Endothelial cell of umbilical vein (primary cell): ENCODE measurements at regions not wholly inside any gene's neighbourhood (a gene's known extent, or its start where the extent isn't known, plus 50 kb on each side); places are given as distances from the start of the nearest gene placed in this dataset.

Source experiments
- BruUV-seq: library from RNA; stranded (reverse); fragments of 400-500 nt; replicated peaks from 2 replicates; lab custom pipeline; 2021; lab: Mats Ljungman, UMichigan
- CTCF ChIA-PET: fragments of 300-600, 350-600 bp; sonication (Branson Sonifier 250); formaldehyde crosslinking; loops from one replicate; lab custom pipeline; 2021; ENCODE audit warnings: antibody characterized with exemption, inconsistent platforms; lab: Charles Lee
- POLR2A ChIA-PET: fragments of 300-600, 350-600 bp; sonication (Branson Sonifier 250); formaldehyde crosslinking; loops from one replicate; lab custom pipeline; 2021; ENCODE audit warnings: antibody characterized with exemption, inconsistent platforms; lab: Charles Lee
- DNase-seq: peaks from one replicate; pipeline ENCODE4 v3.0.0-alpha.2; 2011; ENCODE audit warnings: low read depth, low spot score
- FAIRE-seq: peaks from 2 replicates; lab custom pipeline; 2011; peaks lifted over from hg19 to GRCh38; lab: Jason Lieb, UNC
- H2AFZ ChIP-seq: 2 replicates; pipeline ENCODE4 v1.6.0; 2012; ENCODE audit warnings: low read depth, low read length, control low read depth, inconsistent platforms
- H3K27ac ChIP-seq: 2 replicates; pipeline ENCODE4 v1.5.1; 2011; ENCODE audit warnings: low read depth, mild to moderate bottlenecking, control low read depth, low read length, moderate library complexity; ENCODE audit not compliant: insufficient read depth
- H3K27me3 ChIP-seq, 2 experiments: 2 replicates each; pipeline versions ENCODE4 v1.6.0 to v1.6.1; 2011; ENCODE audit warnings: low read length in 2 of 2, mixed read lengths in 1 of 2; ENCODE audit not compliant: control insufficient read depth in 2 of 2, insufficient read depth in 2 of 2
- H3K36me3 ChIP-seq, 2 experiments: 2 replicates in 1 of 2; 3 replicates in 1 of 2; pipeline ENCODE4 v1.5.1; 2011; ENCODE audit warnings: low read length in 2 of 2, mild to moderate bottlenecking in 1 of 2, moderate library complexity in 1 of 2; ENCODE audit not compliant: control insufficient read depth in 2 of 2, insufficient read depth in 2 of 2; ENCODE audit errors: extremely low read depth in 1 of 2
- H3K4me1 ChIP-seq: 3 replicates; pipeline ENCODE4 v1.5.1; 2011; ENCODE audit warnings: mild to moderate bottlenecking, low read length; ENCODE audit not compliant: control insufficient read depth, insufficient read depth; ENCODE audit errors: extremely low read depth
- H3K4me2 ChIP-seq: 2 replicates; pipeline ENCODE4 v1.6.1; 2011; ENCODE audit warnings: low read length, control low read depth, mixed read lengths; ENCODE audit not compliant: insufficient read depth
- H3K4me3 ChIP-seq, 3 experiments: fragments of 200-600 bp in 1 of 3; sonication (generic), shearing (Covaris generic) in 1 of 3; replicated peaks in 1 of 3; 2 replicates each; pipeline ENCODE4 v1.5.1; 2011 to 2016; ENCODE audit warnings: control low read depth in 3 of 3, low read length in 3 of 3, mild to moderate bottlenecking in 2 of 3, inconsistent platforms in 1 of 3, low read depth in 1 of 3, moderate library complexity in 1 of 3; ENCODE audit not compliant: insufficient read depth in 1 of 3
- H3K79me2 ChIP-seq: 2 replicates; pipeline ENCODE4 v1.6.0; 2012; ENCODE audit warnings: low read length, inconsistent platforms; ENCODE audit not compliant: control insufficient read depth, insufficient read depth
- H3K9ac ChIP-seq: replicated peaks from 2 replicates; pipeline ENCODE3; 2011; ENCODE audit warnings: low read length, control low read depth; ENCODE audit not compliant: insufficient read depth; ENCODE audit errors: extremely low read depth
- H3K9me1 ChIP-seq: replicated peaks from 3 replicates; pipeline ENCODE4 v1.6.0; 2011; ENCODE audit warnings: mild to moderate bottlenecking, low read length; ENCODE audit not compliant: control insufficient read depth, insufficient read depth; ENCODE audit errors: extremely low read depth
- H3K9me3 ChIP-seq: replicated peaks from 2 replicates; pipeline ENCODE4 v1.5.1; 2012; ENCODE audit warnings: low read length, inconsistent platforms; ENCODE audit not compliant: control insufficient read depth, insufficient read depth
- H4K20me1 ChIP-seq: replicated peaks from 2 replicates; pipeline ENCODE3; 2011; ENCODE audit warnings: mild to moderate bottlenecking, low read length; ENCODE audit not compliant: control insufficient read depth, insufficient read depth; ENCODE audit errors: extremely low read depth
- EZH2 ChIP-seq: IDR thresholded peaks from 2 replicates; pipeline ENCODE4 v1.6.1; 2012; ENCODE audit warnings: borderline replicate concordance, low read depth, mild to moderate bottlenecking, moderate library complexity, low read length, inconsistent platforms; ENCODE audit not compliant: severe bottlenecking
- FOS ChIP-seq: IDR thresholded peaks from 2 replicates; pipeline ENCODE4 v1.6.1; 2011; ENCODE audit warnings: mild to moderate bottlenecking, low read length, moderate library complexity, borderline replicate concordance; ENCODE audit not compliant: insufficient read depth
- GATA2 ChIP-seq: IDR thresholded peaks from 2 replicates; pipeline ENCODE4 v1.7.0; 2011; ENCODE audit warnings: low read depth, mild to moderate bottlenecking, moderate library complexity, mixed read lengths, low read length; ENCODE audit not compliant: insufficient read length, insufficient read depth
- JUN ChIP-seq: IDR thresholded peaks from 2 replicates; pipeline ENCODE4 v1.6.1; 2011; ENCODE audit warnings: borderline replicate concordance, low read depth; ENCODE audit not compliant: insufficient read length, insufficient read depth
- MYC ChIP-seq: IDR thresholded peaks from one replicate; pipeline ENCODE4 v1.6.1; 2011; ENCODE audit warnings: mild to moderate bottlenecking, low read depth, low read length
- POLR2A ChIP-seq: IDR thresholded peaks from 2 replicates; pipeline ENCODE4 v1.6.1; 2012; ENCODE audit warnings: low read depth, mild to moderate bottlenecking, control low read depth, low read length
- POLR2AphosphoS5 ChIP-seq: IDR thresholded peaks from 2 replicates; pipeline ENCODE4 v1.6.1; 2012; ENCODE audit warnings: low read depth, mild to moderate bottlenecking, control low read depth, low read length, moderate library complexity; ENCODE audit not compliant: insufficient read depth
- dilution Hi-C: fragments of 300-500 bp; cut with MboI; formaldehyde crosslinking; loops from one replicate; pipeline ENCODE4 v1.15.0; 2019; ENCODE audit warnings: low sequenced_read_pairs; ENCODE audit not compliant: extremely low pct_ligation_motif_present
- intact Hi-C: fragments of 100-400 bp; cut with micrococcal nuclease; formaldehyde crosslinking; loops from one replicate; pipeline ENCODE4 v1.10.0; 2022
- TF ChIP-seq, protein P1 (sequence below): IDR thresholded peaks from 2 replicates; pipeline ENCODE4 v1.6.1; 2011; ENCODE audit not compliant: insufficient read depth, insufficient read length
- TF ChIP-seq, protein P2 (sequence below), 2 donors: IDR thresholded peaks; 1 replicate in 1 of 2; 2 replicates in 1 of 2; pipeline ENCODE4 v1.5.1; 2011; ENCODE audit warnings: low read length in 2 of 2, mild to moderate bottlenecking in 2 of 2, moderate library complexity in 2 of 2, control low read depth in 1 of 2, inconsistent platforms in 1 of 2, low read depth in 1 of 2; ENCODE audit not compliant: insufficient read depth in 1 of 2; ENCODE audit errors: extremely low read depth in 1 of 2

DNA sequence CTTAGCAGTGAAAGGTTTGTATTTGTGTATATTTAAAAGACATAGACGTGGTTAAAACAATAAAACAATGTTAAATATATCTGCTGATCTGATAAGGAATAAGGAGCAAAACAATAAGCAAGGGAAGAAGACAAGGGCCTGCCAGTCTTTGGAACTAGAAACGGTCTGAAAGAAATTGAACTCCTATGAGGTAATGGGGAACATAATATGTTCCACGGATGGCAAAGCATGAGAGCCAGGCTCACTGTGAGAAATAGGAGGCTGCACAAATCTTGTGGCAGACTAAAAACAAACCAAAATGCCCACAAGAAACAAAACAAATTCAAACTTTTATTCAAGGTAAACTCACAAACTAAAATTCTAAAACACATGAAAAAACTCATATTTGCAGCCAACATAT, 150.5 kb downstream of the NTMT2 start:
- FAIRE-seq, result no peak
- Histone ChIP-seq H4K20me1 (no peaks in the 10 kb centered on the region), H3K79me2 (no peaks in the 10 kb centered on the region), H3K9me3 (no peaks in the 10 kb centered on the region), H3K27ac (no peak overlapping the region), H3K9me1 (no peaks in the 10 kb centered on the region), H3K27me3 (no peaks in the 10 kb centered on the region), H3K4me1 (no peaks in the 10 kb centered on the region), H3K4me3 (no peak overlapping the region), H3K4me2 (no peak overlapping the region), H3K36me3 (no peaks in the 10 kb centered on the region), H3K9ac (no peak overlapping the region), H2AFZ (no peak overlapping the region)
- CTCF ChIA-PET, result no interaction called here
- intact Hi-C loops, result loop anchor here (10.0 kb wide), 1 partner anchor 371 kb away; no protein-coding TSS in a partner anchor
- no peak for TF ChIP-seq MYC
- no peak for TF ChIP-seq FOS
- TF ChIP-seq GATA2, result no peak
- TF ChIP-seq JUN, result no peak
- TF ChIP-seq, protein P1, sequence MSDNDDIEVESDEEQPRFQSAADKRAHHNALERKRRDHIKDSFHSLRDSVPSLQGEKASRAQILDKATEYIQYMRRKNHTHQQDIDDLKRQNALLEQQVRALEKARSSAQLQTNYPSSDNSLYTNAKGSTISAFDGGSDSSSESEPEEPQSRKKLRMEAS, result no peak
- no peak for TF ChIP-seq EZH2
- DNase-seq, result no peak
- BruUV-seq, result no TSS peak
- dilution Hi-C loops, result no loop called here
- POLR2A ChIA-PET, result no interaction called here

DNA sequence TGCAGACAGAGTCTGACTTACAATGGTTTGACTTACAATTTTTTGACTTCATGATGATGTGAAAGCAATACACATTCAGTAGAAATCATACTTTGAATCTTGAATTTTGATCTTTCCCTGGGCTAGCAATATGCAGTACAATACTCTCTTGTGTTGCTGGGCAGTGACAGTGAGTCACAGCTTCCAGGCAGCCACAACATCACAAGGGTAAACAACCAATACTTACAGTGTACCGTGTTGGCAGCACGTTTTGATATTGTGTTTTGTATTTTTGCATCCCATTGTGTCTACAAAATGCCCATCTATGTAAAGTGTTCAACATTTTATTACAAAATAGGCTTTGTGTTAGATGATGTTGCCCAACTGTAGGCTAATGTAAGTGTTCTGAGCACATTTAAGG, 150.9 kb downstream of the NTMT2 start:
- no peaks in the 10 kb centered on the region for H3K79me2 ChIP-seq
- H3K9ac ChIP-seq, result no peak overlapping the region
- ChIA-PET CTCF (no interaction called here), POLR2A (no interaction called here)
- no peaks in the 10 kb centered on the region for H3K27me3 ChIP-seq
- dilution Hi-C loops (no loop called here), intact Hi-C loops (loop anchor here (10.0 kb wide), 1 partner anchor 372 kb away; no protein-coding TSS in a partner anchor)
- H3K4me1 ChIP-seq, result no peaks in the 10 kb centered on the region
- no peak overlapping the region for H3K27ac ChIP-seq
- no peak for FAIRE-seq
- no peak for TF ChIP-seq POLR2A
- TF ChIP-seq POLR2AphosphoS5, result no peak
- TF ChIP-seq JUN, result no peak
- TF ChIP-seq MYC, result no peak
- TF ChIP-seq FOS, result no peak
- TF ChIP-seq, protein P2, sequence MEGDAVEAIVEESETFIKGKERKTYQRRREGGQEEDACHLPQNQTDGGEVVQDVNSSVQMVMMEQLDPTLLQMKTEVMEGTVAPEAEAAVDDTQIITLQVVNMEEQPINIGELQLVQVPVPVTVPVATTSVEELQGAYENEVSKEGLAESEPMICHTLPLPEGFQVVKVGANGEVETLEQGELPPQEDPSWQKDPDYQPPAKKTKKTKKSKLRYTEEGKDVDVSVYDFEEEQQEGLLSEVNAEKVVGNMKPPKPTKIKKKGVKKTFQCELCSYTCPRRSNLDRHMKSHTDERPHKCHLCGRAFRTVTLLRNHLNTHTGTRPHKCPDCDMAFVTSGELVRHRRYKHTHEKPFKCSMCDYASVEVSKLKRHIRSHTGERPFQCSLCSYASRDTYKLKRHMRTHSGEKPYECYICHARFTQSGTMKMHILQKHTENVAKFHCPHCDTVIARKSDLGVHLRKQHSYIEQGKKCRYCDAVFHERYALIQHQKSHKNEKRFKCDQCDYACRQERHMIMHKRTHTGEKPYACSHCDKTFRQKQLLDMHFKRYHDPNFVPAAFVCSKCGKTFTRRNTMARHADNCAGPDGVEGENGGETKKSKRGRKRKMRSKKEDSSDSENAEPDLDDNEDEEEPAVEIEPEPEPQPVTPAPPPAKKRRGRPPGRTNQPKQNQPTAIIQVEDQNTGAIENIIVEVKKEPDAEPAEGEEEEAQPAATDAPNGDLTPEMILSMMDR (IDR thresholded peaks at IDR 0.05; ENCODE audit: extremely low read depth in 1 of 2, insufficient read depth in 1 of 2, low read depth in 1 of 2, low read length in 2 of 2), result no peak
- TF ChIP-seq, protein P1, result no peak
- no peak for TF ChIP-seq GATA2
- no peak for TF ChIP-seq EZH2
- H3K9me1 ChIP-seq, result no peaks in the 10 kb centered on the region
- no peaks in the 10 kb centered on the region for H4K20me1 ChIP-seq
- no peaks in the 10 kb centered on the region for H3K9me3 ChIP-seq
- BruUV-seq, result no TSS peak
- no peak overlapping the region for H2AFZ ChIP-seq
- H3K4me3 ChIP-seq, result no peak overlapping the region
- DNase-seq, result no peak
- no peaks in the 10 kb centered on the region for H3K36me3 ChIP-seq
- H3K4me2 ChIP-seq, result no peak overlapping the region
